ENCODE measurements at regions not wholly inside any gene's neighbourhood (a gene's known extent, or its start where the extent isn't known, plus 50 kb on each side); places are given as distances from the start of the nearest gene placed in this dataset.

DNA sequence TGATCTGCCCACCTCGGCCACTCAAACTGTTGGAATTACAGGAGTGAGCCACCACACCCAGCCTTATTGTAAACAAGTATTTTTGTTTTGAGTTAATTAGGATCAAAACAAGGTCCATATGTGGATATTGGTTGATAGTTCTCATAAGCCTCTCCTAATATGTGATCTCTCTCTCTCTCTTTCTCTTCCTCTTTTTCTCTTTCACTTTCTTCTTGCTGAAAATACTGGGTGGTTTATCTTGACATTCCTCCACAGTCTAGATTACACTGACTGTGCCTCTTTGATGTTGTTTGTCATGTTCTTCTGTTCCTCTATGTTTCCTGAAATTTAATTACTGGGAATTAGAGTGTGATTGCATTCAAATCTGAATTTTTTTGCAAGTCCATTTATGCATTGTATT lies 547.5 kb upstream of the NRXN1 start:
- no peak for DNase-seq

DNA sequence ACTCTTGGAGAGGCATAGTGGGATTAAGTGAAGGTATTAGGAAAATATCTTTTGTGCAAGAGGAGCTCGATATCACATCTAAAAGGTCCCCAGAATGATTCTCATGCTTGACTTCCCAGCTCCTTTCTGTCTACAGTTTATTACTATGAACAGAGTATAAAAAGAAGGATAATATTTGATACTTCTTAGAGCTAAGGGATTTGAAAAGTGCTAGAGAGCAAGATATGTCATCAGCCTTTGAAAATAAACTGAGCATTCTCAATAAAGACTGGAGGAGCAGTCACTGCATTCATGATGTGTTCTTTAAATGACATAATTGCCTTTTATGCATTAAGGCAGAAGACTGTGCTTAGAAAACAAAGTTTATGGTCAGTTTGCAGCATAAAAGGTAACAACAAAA lies 543.2 kb upstream of the NRXN1 start:
- DNase-seq: no peak

- no peak for DNase-seq
Measured at GRCh38 chr2:51559026-51559425, 527.1 kb upstream of the NRXN1 start.

- no peak for DNase-seq
Measured at GRCh38 chr2:51553476-51553875, 521.5 kb upstream of the NRXN1 start.

DNA sequence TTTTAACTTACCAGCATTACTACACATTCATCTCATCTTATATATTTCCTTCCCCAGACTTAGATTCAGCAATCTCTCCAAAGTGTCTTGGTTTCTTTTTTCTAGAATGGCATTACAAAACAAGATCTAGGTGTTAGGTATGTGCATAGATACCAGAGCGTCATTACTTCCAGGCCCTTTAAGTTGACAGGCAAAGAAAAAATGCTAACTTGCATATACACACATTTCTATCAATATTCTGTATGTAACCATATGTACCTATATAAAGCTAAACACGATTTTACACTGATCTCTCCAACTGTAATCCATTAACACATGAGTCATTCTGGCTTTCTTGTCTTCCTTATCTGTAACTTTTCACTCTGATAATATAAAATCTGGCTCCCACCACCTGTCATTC lies 503.8 kb upstream of the NRXN1 start:
- no peak for DNase-seq

- DNase-seq: no peak
Measured at GRCh38 chr2:51534166-51534565, 502.2 kb upstream of the NRXN1 start.

DNA sequence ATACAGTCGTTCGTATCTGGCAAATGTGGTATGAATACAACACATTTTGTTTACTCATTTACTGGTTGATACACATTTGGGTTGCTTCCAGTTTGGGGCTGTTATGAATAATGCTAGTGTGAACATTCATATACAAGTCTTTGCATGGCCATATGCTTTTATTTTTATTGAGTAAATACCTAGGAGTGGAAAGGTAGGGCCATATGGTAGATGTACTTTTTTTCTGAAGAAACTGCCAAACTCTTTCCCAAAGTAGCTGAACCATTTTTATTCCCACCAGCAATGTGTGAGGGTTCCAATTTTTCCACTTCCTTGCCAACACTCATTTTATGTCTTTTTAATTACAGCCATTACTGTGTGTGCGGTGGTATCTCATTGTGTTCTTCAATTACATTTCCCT lies 496.2 kb upstream of the NRXN1 start:
- DNase-seq: peak in 2 of 3 experiments; percentile 17 to 42

GRCh38 chr2:51526766-51527165 lies 494.8 kb upstream of the NRXN1 start:
- no peak for DNase-seq

DNA sequence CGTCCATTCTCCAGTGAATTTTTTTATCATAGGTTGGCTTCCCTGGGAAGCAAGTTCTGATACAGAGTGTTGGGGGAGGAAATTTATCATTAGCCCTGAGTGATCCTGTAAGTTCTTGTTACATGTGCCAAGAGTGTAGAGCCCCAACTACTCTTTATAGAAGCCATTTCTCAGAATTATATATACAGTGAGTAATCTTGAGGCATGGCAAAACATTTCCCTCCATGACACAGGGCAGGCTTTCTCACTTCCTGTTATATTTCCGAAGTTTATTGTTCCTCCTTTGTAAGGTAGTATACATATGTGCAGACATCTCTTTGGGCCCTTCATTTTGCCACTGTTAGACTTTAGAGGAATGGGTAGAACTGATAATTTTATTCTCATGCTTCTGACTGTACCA lies 484.7 kb upstream of the NRXN1 start:
- DNase-seq: no peak

- DNase-seq: no peak
Measured at GRCh38 chr2:51511002-51511401, 479.1 kb upstream of the NRXN1 start.

- DNase-seq: no peak
Measured at GRCh38 chr2:51510303-51510702, 478.4 kb upstream of the NRXN1 start.

- no peak for DNase-seq
Measured at GRCh38 chr2:51505533-51505932, 473.6 kb upstream of the NRXN1 start.

DNA sequence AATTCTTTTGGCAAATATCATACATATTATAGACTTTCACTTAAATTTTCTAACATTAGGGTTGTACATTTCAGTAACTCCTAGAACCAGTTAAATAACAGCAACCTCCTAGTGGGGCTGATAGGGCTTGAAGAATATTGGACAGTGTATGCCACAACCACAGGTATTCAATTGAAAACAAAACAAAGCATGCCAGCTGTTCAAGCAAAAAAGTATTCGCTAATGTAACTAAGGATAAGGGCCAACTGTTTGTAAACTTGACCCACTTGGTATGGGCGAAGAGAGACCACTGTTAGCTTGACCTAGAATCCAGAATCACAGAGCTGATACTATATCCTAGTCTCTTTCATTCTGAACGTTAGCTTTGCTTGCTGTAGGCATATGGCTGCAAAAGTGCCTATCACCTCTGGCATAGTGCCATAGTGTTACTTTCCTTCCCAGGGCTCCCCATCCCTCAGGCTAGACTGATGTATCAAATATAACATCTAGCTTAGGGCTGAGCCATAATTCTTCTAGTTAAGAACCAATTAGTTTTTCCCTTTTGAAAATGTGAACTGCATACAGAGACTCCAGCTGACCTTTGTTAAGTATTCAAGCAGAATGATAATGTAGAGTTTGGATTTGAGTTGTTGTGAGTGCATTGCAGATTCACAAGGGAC lies 458.8 kb upstream of the NRXN1 start:
- peak; percentile 42 to 83 (median 54) for DNase-seq

DNA sequence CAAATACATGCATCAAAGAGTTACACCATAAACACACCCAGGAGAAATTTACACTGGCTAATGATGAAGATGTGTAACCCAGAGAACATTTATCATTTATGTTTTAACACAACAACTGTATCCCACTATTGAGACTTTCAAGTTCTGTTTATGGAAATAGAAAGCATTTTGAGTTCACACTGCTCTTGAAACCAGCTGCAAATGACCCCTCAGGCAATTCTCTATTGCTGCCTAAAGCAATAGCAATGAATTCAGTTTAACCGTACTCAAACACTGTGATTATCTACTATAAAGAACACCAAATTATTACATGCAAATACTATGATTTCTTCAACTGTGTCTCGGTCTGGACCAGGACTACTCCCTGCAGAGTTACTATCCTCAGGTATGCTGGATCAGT lies 452.7 kb upstream of the NRXN1 start:
- DNase-seq: peak in 2 of 3 experiments; percentile 42 to 79

- DNase-seq: peak in 1 of 3 experiments; percentile 76
Measured at GRCh38 chr2:51483720-51484119, 451.8 kb upstream of the NRXN1 start.

DNA sequence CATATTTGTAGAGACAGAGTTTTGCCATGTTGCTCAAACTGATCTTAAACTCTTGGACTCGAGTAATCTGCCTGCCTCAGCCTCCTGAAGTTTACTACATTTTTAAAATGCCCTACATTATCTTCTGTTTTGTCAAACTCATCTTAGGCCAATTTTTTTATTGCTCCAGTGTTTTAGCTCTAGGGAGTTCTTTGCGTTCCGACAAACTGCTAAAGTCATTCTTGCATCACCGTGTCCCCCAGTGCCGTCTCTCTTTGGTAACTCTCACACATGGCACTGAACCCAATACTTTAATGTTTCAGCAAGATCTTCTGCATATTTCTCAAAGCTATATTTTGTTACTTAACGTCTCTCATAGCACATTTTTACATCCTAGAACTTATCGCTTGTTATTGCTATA lies 440.9 kb upstream of the NRXN1 start:
- DNase-seq: no peak

DNA sequence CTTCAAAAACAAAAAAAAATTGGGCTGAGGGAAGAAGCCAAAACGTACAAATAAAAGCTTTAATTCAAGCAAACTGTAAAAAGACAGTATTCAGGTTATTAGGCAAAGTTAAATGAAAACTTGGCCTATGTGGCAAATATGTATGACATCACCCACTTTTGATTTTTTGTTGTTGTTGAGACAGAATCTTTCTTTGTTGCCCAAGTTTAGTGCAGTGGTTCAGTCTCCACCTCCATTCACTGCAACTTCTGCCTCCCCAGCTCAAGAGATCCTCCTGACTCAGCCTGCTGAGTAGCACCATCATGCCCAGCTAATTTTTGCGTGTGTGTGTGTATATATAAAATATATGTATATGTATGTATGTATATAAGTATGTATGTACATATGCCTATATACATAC lies 440.4 kb upstream of the NRXN1 start:
- no peak for DNase-seq

GRCh38 chr2:51469102-51469501 lies 437.2 kb upstream of the NRXN1 start:
- DNase-seq: no peak

- no peak for DNase-seq
Measured at GRCh38 chr2:51465326-51465725, 433.4 kb upstream of the NRXN1 start.

- no peak for DNase-seq
Measured at GRCh38 chr2:51454177-51454576, 422.2 kb upstream of the NRXN1 start.

DNA sequence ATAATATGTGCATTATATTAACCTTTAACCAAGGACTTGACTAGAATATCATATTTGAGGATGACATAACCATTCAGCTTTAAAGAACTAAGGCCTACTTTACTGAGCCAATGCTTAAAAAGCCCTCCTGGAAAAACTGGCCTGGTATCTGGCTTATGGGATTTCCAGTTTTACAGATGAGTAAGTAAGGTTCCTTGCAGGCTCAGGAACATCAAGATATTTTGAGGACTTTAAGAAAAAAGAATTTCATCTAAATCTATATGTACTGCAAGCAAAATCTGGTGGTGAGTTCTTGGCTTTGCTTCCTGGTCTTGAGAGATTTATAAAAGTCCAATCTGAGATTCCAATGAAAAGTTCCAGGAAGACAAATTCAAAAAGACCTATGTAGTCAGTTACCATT lies 417.0 kb upstream of the NRXN1 start:
- no peak for DNase-seq

DNA sequence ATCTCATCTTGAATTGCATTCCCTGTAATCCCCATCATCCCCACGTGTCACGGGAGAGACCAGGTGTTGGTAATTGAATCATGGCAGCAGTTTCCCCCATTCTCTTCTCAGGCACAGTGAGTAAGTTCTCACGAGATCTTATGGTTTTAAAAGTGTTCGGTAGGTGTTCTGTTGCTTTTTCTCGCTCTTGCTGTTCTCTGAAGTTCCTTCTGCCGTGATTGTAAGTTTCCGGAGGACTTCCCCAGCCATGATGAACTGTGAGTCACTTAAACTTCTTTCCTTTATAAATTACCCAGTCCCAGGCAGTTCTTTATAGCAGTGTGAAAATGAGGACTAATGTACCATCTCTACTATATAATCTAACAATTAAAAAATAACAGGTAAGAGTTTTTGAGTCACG lies 409.9 kb upstream of the NRXN1 start:
- DNase-seq: no peak

DNA sequence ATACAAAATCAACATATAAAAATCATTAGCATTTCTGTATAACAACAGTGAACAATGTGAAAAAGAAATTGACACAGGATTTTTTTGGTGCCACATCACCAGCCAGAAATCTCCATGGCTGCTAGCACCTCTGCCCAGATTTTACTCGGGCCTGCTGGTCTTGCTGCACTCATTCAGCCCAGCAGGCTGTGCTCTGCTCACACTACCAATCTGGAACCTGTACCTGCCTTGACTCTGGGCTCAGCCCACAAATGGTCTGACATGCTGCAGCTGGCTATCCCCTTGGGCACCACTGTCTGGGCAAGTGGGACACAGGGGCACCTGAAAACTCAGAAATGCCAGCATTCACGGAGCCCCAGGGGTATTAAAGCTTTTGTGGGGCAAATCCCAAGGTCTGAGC lies 392.5 kb upstream of the NRXN1 start:
- DNase-seq: no peak

GRCh38 chr2:51420511-51420910 lies 388.6 kb upstream of the NRXN1 start:
- DNase-seq: no peak

- DNase-seq: no peak
Measured at GRCh38 chr2:51413726-51414125, 381.8 kb upstream of the NRXN1 start.

DNA sequence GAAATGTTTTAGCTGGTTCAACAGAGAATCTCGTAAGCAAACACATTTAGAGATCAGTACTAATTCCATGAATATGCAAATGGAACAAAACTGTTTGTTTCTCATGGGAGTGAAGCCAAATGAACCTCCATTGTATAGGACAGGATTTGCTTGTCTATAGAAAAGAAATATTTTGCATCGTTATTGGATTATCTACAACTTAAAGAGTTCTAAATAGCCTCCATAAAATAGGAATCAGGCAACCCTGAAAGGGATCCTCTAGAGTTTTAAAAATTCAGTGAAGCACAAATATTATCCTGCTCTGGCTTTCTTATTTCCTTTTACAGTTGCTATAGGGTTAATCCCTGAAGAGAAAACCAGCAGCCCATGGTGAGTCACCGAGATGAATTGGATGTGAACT lies 378.4 kb upstream of the NRXN1 start:
- no peak for DNase-seq
